HAP-1 (cell line): ENCODE measurements at regions not wholly inside any gene's neighbourhood (a gene's known extent, or its start where the extent isn't known, plus 50 kb on each side); places are given as distances from the start of the nearest gene placed in this dataset.

ENCODE experiments used
- DNase-seq, 2 experiments: peaks; one replicate each; pipeline ENCODE4 v3.0.0-alpha.2; 2016 to 2020; ENCODE audit warnings: low spot score in 2 of 2
- H3K27me3 ChIP-seq: fragments of 250-450 bp; sonication (Bioruptor Pico); 2 replicates; pipeline ENCODE4 v1.5.1; 2020; ENCODE audit warnings: low read depth, mild to moderate bottlenecking, moderate library complexity
- H3K36me3 ChIP-seq: fragments of 250-450 bp; sonication (Bioruptor Pico); replicated peaks from 2 replicates; pipeline ENCODE4 v1.5.1; 2020; ENCODE audit warnings: mild to moderate bottlenecking
- H3K4me1 ChIP-seq: fragments of 250-450 bp; sonication (Bioruptor Pico); 2 replicates; pipeline ENCODE4 v1.5.1; 2020; ENCODE audit warnings: mild to moderate bottlenecking
- H3K4me3 ChIP-seq: fragments of 250-450 bp; sonication (Bioruptor Pico); 2 replicates; pipeline ENCODE4 v1.5.1; 2020; ENCODE audit warnings: mild to moderate bottlenecking, moderate library complexity
- H3K9me3 ChIP-seq: fragments of 250-450 bp; sonication (Bioruptor Pico); 2 replicates; pipeline ENCODE4 v1.5.1; 2020; ENCODE audit warnings: mild to moderate bottlenecking, moderate library complexity
- in situ Hi-C: fragments of 300-500 bp; cut with MboI; formaldehyde crosslinking; loops from 3 replicates; pipeline ENCODE4 v1.14.3; 2020; ENCODE audit warnings: low sequenced_read_pairs, inconsistent platforms, mixed read lengths

- no peak overlapping the region for H3K4me3 ChIP-seq
- no peaks in the 10 kb centered on the region for H3K36me3 ChIP-seq
- DNase-seq: no peak
- H3K4me1 ChIP-seq: no peaks in the 10 kb centered on the region
- in situ Hi-C loops: loop anchor here (25.0 kb wide), 1 partner anchor 550 kb away; no protein-coding TSS in a partner anchor
- H3K27me3 ChIP-seq: no peaks in the 10 kb centered on the region
- H3K9me3 ChIP-seq: no peaks in the 10 kb centered on the region
These were observed 425.9 kb upstream of the PROX1 start for GRCh38 chr1:213561870-213562269.

- Histone ChIP-seq H3K4me1 (no peaks in the 10 kb centered on the region), H3K9me3 (no peaks in the 10 kb centered on the region), H3K4me3 (no peak overlapping the region), H3K27me3 (no peaks in the 10 kb centered on the region), H3K36me3 (no peaks in the 10 kb centered on the region)
- DNase-seq: peak; percentile 29 to 55
- in situ Hi-C loops: loop anchor here (25.0 kb wide), 1 partner anchor 548 kb away; no protein-coding TSS in a partner anchor
These were observed 423.5 kb upstream of the PROX1 start for GRCh38 chr1:213564215-213564659.

- Histone ChIP-seq H3K4me1 (no peaks in the 10 kb centered on the region), H3K9me3 (no peaks in the 10 kb centered on the region), H3K27me3 (no peaks in the 10 kb centered on the region; the same call in 1 of the 2 replicates), H3K4me3 (no peak overlapping the region), H3K36me3 (no peaks in the 10 kb centered on the region)
- no peak for DNase-seq
- in situ Hi-C loops: loop anchor here (25.0 kb wide), 1 partner anchor 543 kb away; no protein-coding TSS in a partner anchor
These were observed 418.6 kb upstream of the PROX1 start for GRCh38 chr1:213568929-213569815.

- Histone ChIP-seq H3K36me3 (no peaks in the 10 kb centered on the region), H3K4me3 (no peak overlapping the region), H3K9me3 (no peaks in the 10 kb centered on the region), H3K27me3 (no peaks in the 10 kb centered on the region; the same call in 1 of the 2 replicates), H3K4me1 (no peaks in the 10 kb centered on the region)
- in situ Hi-C loops: loop anchor here (25.0 kb wide), 1 partner anchor 543 kb away; no protein-coding TSS in a partner anchor
- no peak for DNase-seq
These were observed 418.0 kb upstream of the PROX1 start for GRCh38 chr1:213569816-213570150.

- no peaks in the 10 kb centered on the region for H3K4me1 ChIP-seq
- H3K9me3 ChIP-seq: no peaks in the 10 kb centered on the region
- H3K27me3 ChIP-seq: no peaks in the 10 kb centered on the region; the same call in 1 of the 2 replicates
- no peak for DNase-seq
- no peaks in the 10 kb centered on the region for H3K36me3 ChIP-seq
- in situ Hi-C loops: loop anchor here (25.0 kb wide), 1 partner anchor 542 kb away; no protein-coding TSS in a partner anchor
- H3K4me3 ChIP-seq: no peak overlapping the region
These were observed 417.3 kb upstream of the PROX1 start for GRCh38 chr1:213570487-213570886.

GRCh38 chr1:213571419-213571818 lies 416.4 kb upstream of the PROX1 start:
- no peak overlapping the region for H3K4me3 ChIP-seq
- H3K27me3 ChIP-seq: no peaks in the 10 kb centered on the region; the same call in 1 of the 2 replicates
- H3K4me1 ChIP-seq: no peaks in the 10 kb centered on the region
- no peaks in the 10 kb centered on the region for H3K9me3 ChIP-seq
- in situ Hi-C loops: loop anchor here (25.0 kb wide), 1 partner anchor 541 kb away; no protein-coding TSS in a partner anchor
- no peaks in the 10 kb centered on the region for H3K36me3 ChIP-seq
- DNase-seq: no peak

- DNase-seq: no peak
- in situ Hi-C loops: loop anchor here (25.0 kb wide), 1 partner anchor 540 kb away; no protein-coding TSS in a partner anchor
- H3K4me1 ChIP-seq: no peaks in the 10 kb centered on the region
These were observed 415.9 kb upstream of the PROX1 start for GRCh38 chr1:213571843-213572242.

GRCh38 chr1:213572912-213573647 lies 414.7 kb upstream of the PROX1 start:
- Histone ChIP-seq H3K9me3 (no peaks in the 10 kb centered on the region), H3K4me1 (no peaks in the 10 kb centered on the region), H3K27me3 (no peaks in the 10 kb centered on the region; the same call in 1 of the 2 replicates), H3K4me3 (no peak overlapping the region), H3K36me3 (no peaks in the 10 kb centered on the region)
- DNase-seq: no peak
- in situ Hi-C loops: loop anchor here (25.0 kb wide), 1 partner anchor 539 kb away; no protein-coding TSS in a partner anchor

More at GRCh38 chr1:213571843-213572242, 415.9 kb upstream of the PROX1 start:
- no peak overlapping the region for H3K4me3 ChIP-seq
- no peaks in the 10 kb centered on the region for H3K9me3 ChIP-seq
- H3K36me3 ChIP-seq: no peaks in the 10 kb centered on the region
- H3K27me3 ChIP-seq: no peaks in the 10 kb centered on the region; the same call in 1 of the 2 replicates

- no peaks in the 10 kb centered on the region for H3K36me3 ChIP-seq
- no peaks in the 10 kb centered on the region for H3K9me3 ChIP-seq
- H3K4me3 ChIP-seq: no peak overlapping the region
- no peak for DNase-seq
- no peaks in the 10 kb centered on the region; the same call in 1 of the 2 replicates for H3K27me3 ChIP-seq
- no peaks in the 10 kb centered on the region for H3K4me1 ChIP-seq
- in situ Hi-C loops: loop anchor here (25.0 kb wide), 1 partner anchor 539 kb away; no protein-coding TSS in a partner anchor
These were observed 414.1 kb upstream of the PROX1 start for GRCh38 chr1:213573648-213574009.

GRCh38 chr1:213582976-213583567 lies 404.7 kb upstream of the PROX1 start:
- Histone ChIP-seq H3K27me3 (no peaks in the 10 kb centered on the region), H3K36me3 (no peaks in the 10 kb centered on the region)
- in situ Hi-C loops: no loop called here

GRCh38 chr1:213584272-213584671 lies 403.5 kb upstream of the PROX1 start:
- no peak for DNase-seq
- in situ Hi-C loops: no loop called here
- Histone ChIP-seq H3K4me1 (no peaks in the 10 kb centered on the region), H3K27me3 (no peaks in the 10 kb centered on the region), H3K36me3 (no peaks in the 10 kb centered on the region), H3K4me3 (no peak overlapping the region), H3K9me3 (no peaks in the 10 kb centered on the region)

More at GRCh38 chr1:213582976-213583567, 404.7 kb upstream of the PROX1 start:
- no peaks in the 10 kb centered on the region for H3K4me1 ChIP-seq
- H3K4me3 ChIP-seq: no peak overlapping the region
- no peak for DNase-seq
- H3K9me3 ChIP-seq: no peaks in the 10 kb centered on the region

- H3K9me3 ChIP-seq: no peaks in the 10 kb centered on the region
- in situ Hi-C loops: no loop called here
- no peaks in the 10 kb centered on the region for H3K27me3 ChIP-seq
- no peaks in the 10 kb centered on the region for H3K36me3 ChIP-seq
- H3K4me1 ChIP-seq: no peaks in the 10 kb centered on the region
- no peak overlapping the region for H3K4me3 ChIP-seq
- no peak for DNase-seq
These were observed 402.4 kb upstream of the PROX1 start for GRCh38 chr1:213585402-213585801.

- Histone ChIP-seq H3K36me3 (no peaks in the 10 kb centered on the region), H3K4me1 (no peaks in the 10 kb centered on the region), H3K4me3 (no peak overlapping the region), H3K27me3 (no peaks in the 10 kb centered on the region), H3K9me3 (no peaks in the 10 kb centered on the region)
- DNase-seq: no peak
- in situ Hi-C loops: no loop called here
These were observed 401.7 kb upstream of the PROX1 start for GRCh38 chr1:213585959-213586586.
